ENCODE measurements at regions not wholly inside any gene's neighbourhood (a gene's known extent, or its start where the extent isn't known, plus 50 kb on each side); places are given as distances from the start of the nearest gene placed in this dataset.
"Not testable (repeated sequence)": the region's sequence is repeated elsewhere in the genome, so short reads cannot be mapped to it uniquely, and the experiment has no call there.

DNA sequence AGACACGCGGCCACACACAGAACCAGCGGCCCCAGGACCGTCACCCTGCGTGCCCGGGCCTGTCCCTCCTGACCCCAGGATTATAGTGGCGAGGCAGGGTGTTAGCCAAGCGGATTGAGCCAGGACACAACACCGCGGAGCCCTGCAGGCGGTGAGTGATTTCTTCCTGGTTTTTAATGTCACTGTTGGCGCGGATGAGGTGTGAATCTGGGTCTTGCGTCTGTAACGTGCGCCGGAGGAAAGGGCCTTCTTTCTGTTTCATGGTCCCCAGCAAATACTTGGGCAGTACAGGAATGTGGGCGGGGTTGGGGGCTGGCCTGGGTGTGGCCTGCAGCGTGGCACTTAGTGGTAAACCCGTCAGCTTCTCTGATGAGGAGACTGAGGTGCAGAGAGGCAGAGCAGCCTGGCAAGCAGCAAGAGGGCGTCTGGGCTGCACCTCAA, 154.9 kb downstream of the NPIPB11 start:
- WGBS, 2 donors: 56 to 58% methylated on average over 18 to 21 of the region's 21 CpGs
- intact Hi-C loops (cut with DNase I; ENCODE audit: low total_unique reads); H3K4me3 ChIP-seq (ENCODE audit: low read depth, poor library complexity, severe bottlenecking): not testable (repeated sequence)
- DNase-seq (ENCODE audit: low spot score in 2 of 2): peak in 1 of 2 donors; percentile 79

DNA sequence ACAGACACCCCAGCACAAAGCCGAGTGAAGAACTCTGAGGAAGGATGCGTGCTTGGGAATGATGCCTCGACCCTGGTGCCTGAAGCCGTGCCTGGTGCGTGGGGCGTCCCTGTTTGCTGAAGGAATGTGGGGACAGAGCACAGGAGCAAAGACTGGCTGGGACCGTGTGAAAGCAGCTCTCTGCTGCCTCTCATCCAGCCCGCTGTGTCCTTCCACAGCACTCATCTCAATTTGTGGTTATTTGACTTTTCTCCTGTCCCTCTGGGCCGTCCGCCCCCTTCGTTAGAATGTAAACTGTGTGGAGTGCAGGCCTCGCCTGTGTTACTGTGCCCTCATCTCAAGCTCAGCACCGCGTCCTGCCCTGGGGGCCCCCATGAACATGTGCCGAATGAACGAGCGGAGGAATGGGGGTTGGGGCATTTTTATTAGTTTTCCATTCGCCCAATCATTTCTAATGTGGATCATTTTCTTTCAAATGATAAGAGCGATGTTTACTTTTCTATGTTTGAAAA, 155.5 kb downstream of the NPIPB11 start:
- H3K4me3 ChIP-seq (ENCODE audit: low read depth, poor library complexity, severe bottlenecking): not testable (repeated sequence)
- WGBS, 2 donors: 77 to 87% methylated on average over 12 to 14 of the region's 19 CpGs

DNA sequence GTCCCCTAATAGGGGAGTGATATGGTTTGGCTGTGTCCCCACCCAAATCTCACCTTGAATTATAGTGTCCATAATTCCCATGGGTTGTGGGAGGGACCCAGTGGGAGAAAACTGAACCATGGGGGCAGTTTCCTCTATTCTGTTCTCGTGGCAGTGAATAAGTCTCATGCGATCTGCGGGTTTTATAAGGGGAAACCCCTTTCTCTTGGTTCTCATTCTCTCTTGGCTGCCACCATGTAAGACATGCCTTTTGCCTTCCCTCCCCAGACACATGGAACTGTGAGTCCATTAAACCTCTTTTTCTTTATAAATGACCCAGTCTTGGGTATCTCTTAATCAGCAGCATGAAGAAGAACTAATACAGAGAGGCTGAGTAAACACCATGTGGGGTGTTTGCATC, 156.0 kb downstream of the NPIPB11 start:
- DNase-seq (ENCODE audit: low spot score in 2 of 2); intact Hi-C loops (cut with DNase I; ENCODE audit: low total_unique reads); H3K4me3 ChIP-seq (ENCODE audit: low read depth, poor library complexity, severe bottlenecking): not testable (repeated sequence)
- 71 to 89% methylated on average over 3 of the region's 3 CpGs for WGBS, 2 donors

More for the DNA sequence above, 155.5 kb downstream of the NPIPB11 start:
- intact Hi-C loops (cut with DNase I; ENCODE audit: low total_unique reads): not testable (repeated sequence)
- DNase-seq (ENCODE audit: low spot score in 2 of 2): peak in 1 of 2 donors; percentile 31

DNA sequence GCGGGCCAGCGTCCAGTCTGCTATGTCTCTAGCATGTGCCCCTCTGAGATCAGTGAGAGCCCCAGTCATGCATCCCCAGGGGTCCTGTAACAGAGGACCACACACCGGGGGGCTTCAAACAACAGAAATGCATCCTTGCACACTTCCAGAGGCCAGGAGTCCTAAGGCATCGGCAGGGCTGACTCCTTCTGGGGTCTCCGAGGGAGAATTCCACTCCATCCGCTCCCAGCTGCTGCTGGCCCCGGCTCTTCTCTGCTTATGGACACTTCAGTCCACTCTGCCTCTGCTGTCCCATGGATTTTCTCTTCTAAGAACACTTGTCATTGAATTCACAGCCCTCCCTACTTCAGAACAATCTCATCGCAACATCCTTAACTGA, 157.6 kb downstream of the NPIPB11 start:
- DNase-seq (ENCODE audit: low spot score in 2 of 2): peak in 1 of 2 donors; percentile 67
- H3K4me3 ChIP-seq (ENCODE audit: low read depth, poor library complexity, severe bottlenecking); intact Hi-C loops (cut with DNase I; ENCODE audit: low total_unique reads): not testable (repeated sequence)
- 79 to 90% methylated on average over 7 to 8 of the region's 8 CpGs for WGBS, 2 donors

DNA sequence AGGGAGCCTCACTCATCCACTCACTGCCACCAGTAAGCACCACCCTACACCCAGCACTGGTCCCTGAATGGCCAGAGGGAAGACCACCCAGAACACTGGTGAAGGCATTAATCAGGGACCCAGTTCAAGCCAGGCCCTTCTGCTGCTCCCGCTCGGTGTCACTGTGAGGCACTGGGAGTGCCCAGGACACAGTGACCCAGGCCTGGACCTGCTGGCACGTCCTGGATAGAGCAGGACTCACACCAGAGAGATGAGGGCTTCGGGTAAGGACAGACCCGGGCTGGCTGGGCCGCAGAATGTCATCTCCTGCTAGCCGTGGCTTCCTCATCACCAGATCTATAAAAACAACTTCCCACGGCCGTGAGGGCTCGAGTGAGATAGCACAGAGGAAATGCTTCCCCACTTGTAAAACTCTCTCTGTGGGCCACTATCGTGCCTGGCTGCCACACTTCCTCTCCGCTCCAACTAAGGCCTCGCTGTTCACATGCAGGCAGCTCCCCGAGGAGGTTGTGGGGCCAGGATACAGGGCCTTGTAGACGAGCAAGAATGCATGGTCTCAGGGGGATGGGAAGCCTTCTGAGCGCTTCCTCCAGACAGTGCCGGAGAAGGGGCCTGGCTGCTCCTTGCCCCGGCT, 158.1 kb downstream of the NPIPB11 start:
- DNase-seq (ENCODE audit: low spot score in 2 of 2): peak in 1 of 2 donors; percentile 80
- 74% methylated on average over 18 of the region's 18 CpGs for WGBS, 2 donors

DNA sequence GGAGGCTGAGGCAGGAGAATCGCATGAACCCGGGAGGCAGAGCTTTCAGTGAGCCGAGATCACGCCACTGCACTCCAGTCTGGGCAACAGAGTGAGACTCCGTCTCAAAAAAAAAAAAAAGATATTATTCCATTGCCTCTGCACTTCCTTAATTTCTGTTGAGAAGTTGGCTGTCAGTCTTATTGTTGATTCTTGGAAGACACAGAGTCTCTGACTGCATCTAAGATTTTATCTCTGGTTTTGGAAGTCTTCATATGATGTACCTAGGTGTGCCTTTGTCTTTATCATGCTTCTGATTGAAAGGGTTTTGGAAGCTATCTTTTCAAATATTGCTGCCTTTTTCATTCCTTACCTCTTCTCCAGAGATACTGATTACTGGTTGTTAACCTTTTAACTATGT, 160.4 kb downstream of the NPIPB11 start:
- 75 to 77% methylated on average over 5 of the region's 5 CpGs for WGBS, 2 donors
- H3K4me3 ChIP-seq (ENCODE audit: low read depth, poor library complexity, severe bottlenecking); intact Hi-C loops (cut with DNase I; ENCODE audit: low total_unique reads); DNase-seq (ENCODE audit: low spot score in 2 of 2): not testable (repeated sequence)

More for the DNA sequence above, 158.1 kb downstream of the NPIPB11 start:
- H3K4me3 ChIP-seq (ENCODE audit: low read depth, poor library complexity, severe bottlenecking); intact Hi-C loops (cut with DNase I; ENCODE audit: low total_unique reads): not testable (repeated sequence)

DNA sequence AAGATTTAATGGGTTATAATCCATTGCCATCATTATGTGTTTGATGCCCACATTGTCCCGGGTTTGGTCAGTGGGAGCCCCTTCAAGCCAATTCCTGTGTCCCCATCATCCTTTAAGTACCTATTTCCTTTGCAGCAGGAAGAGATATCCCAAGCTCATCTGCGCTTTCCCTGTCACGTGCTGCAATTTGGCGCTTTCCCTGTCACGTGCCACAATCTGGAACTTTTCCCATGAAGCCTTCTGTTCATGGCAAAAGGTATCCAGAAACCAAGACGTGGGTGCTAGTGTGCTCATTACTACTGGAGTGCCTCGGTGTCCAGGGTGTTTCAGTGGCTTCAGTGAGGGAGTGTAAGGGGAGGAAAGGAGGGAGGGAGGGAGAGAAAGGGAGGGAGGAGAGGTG, 168.5 kb downstream of the NPIPB11 start:
- TF ChIP-seq POLR2A (IDR thresholded peaks at IDR 0.05): no peak
- TF ChIP-seq, protein P1, sequence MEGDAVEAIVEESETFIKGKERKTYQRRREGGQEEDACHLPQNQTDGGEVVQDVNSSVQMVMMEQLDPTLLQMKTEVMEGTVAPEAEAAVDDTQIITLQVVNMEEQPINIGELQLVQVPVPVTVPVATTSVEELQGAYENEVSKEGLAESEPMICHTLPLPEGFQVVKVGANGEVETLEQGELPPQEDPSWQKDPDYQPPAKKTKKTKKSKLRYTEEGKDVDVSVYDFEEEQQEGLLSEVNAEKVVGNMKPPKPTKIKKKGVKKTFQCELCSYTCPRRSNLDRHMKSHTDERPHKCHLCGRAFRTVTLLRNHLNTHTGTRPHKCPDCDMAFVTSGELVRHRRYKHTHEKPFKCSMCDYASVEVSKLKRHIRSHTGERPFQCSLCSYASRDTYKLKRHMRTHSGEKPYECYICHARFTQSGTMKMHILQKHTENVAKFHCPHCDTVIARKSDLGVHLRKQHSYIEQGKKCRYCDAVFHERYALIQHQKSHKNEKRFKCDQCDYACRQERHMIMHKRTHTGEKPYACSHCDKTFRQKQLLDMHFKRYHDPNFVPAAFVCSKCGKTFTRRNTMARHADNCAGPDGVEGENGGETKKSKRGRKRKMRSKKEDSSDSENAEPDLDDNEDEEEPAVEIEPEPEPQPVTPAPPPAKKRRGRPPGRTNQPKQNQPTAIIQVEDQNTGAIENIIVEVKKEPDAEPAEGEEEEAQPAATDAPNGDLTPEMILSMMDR (IDR thresholded peaks at IDR 0.05): no peak
- 69 to 74% methylated on average over 7 of the region's 7 CpGs for WGBS, 2 donors
- DNase-seq (ENCODE audit: low spot score in 2 of 2): peak in 1 of 2 donors; percentile 31
- H3K4me3 ChIP-seq (ENCODE audit: low read depth, poor library complexity, severe bottlenecking): no peak overlapping the region
- intact Hi-C loops (cut with DNase I; ENCODE audit: low total_unique reads): no loop called here

DNA sequence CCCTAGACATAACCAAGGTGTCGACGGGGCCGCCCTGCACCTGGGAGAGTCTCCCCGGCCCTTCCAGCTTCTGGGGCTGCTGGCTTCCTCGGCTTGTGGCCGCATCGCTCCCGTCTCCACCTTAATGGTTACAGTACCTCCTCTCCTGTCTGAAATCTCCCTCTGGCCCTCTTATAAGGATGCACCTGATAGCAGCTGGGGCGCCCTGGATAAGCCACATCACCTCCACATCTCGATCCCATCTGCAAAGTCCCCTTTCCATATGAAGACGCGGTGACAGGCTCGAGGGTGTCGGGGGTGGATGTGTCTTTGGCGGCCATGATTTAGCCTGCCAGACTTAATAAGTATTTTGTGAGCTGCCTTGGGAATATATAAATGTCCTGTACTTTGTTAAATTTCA, 169.0 kb downstream of the NPIPB11 start:
- DNase-seq (ENCODE audit: low spot score in 2 of 2): peak in 1 of 2 donors; percentile 75
- WGBS, 2 donors: 95% methylated on average over 15 of the region's 15 CpGs

DNA sequence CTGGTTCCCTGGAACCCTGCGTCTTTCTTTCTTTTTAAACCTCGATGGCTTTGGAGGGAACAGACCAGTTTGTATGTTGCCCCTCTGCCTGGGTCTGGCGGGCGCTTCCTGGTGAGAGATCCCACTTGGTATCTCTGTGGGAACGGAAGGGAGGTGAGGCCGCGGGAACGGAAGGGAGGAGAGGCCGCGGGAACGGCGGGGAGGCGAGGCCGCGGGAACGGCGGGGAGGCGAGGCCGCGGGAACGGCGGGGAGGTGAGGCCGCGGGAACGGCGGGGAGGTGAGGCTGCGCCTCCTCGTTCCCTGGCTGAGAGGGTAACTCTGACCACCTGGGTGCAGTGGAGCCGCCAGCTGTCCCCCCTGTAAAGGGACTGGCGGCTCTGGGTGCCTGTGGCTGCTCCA, 169.5 kb downstream of the NPIPB11 start:
- DNase-seq (ENCODE audit: low spot score in 2 of 2): peak in 1 of 2 donors; percentile 25
- WGBS, 2 donors: 92 to 96% methylated on average over 30 of the region's 30 CpGs
- H3K4me3 ChIP-seq (ENCODE audit: low read depth, poor library complexity, severe bottlenecking); intact Hi-C loops (cut with DNase I; ENCODE audit: low total_unique reads): not testable (repeated sequence)

More for the DNA sequence above, 169.0 kb downstream of the NPIPB11 start:
- H3K4me3 ChIP-seq (ENCODE audit: low read depth, poor library complexity, severe bottlenecking); intact Hi-C loops (cut with DNase I; ENCODE audit: low total_unique reads): not testable (repeated sequence)

DNA sequence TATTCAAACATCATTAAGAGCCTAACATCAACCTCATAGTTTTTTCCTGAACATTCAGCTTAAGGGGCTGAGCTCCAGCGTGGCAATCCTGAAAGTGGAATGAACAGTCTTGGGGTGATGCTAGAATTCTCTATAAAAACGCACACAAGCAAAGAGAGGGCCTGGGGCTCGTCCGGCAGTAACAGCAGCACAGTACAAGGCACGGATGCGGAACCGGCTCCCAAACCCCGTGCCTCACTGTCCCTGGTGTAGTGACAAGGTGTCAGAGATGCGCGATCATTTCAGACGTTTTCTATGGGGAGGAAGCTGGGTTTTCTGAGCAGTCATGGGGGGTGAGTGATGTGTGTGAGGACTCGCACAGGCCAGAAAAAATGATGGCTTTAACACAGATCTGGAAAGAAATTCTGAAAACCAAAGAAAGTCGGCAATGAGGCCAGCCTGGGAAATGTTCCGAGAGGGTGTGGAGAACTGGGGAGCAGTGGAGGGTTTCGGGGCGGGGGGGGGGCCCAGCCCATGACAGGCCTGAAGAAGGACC, 170.6 kb downstream of the NPIPB11 start:
- 90 to 94% methylated on average over 16 of the region's 16 CpGs for WGBS, 2 donors
- intact Hi-C loops (cut with DNase I; ENCODE audit: low total_unique reads); H3K4me3 ChIP-seq (ENCODE audit: low read depth, poor library complexity, severe bottlenecking): not testable (repeated sequence)
- peak in 1 of 2 donors; percentile 68 for DNase-seq (ENCODE audit: low spot score in 2 of 2)

DNA sequence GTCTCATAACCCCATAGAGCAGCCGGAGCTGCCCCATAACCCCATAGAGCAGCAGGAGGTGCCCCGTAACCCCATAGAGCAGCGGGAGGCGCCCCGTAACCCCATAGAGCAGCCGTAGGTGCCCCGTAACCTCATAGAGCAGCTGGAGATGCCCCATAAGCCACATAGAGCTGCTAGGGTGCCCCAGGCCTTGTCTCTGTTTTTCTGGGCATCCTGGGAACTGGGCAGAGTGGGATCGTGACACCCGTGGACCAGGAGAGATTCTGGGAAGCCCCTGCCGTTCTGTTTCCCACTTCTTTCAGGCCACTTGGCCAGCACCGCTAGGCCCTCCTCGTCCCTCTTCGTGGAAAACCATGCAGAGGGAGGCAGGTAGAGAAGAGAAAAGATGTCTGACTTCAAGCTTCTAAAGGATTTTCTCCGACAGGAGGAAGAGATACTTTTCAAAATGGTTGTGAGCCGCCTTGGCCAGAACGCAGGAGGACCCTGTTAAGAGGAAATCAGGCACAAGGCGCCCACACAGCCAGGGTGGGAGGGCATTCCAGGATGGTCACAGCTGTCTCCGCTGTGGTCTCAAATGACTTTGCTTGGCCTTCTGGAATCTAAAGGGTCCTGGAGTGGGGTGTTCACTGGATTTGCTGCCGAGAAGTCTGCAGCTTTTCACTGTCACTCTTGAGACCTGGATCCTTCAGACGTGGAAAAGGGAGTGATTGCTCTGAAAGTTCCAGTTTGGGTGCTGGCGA, 171.8 kb downstream of the NPIPB11 start:
- 90 to 91% methylated on average over 18 to 21 of the region's 21 CpGs for WGBS, 2 donors
- intact Hi-C loops (cut with DNase I; ENCODE audit: low total_unique reads); H3K4me3 ChIP-seq (ENCODE audit: low read depth, poor library complexity, severe bottlenecking): not testable (repeated sequence)
- DNase-seq (ENCODE audit: low spot score in 2 of 2): peak in 1 of 2 donors; percentile 63

DNA sequence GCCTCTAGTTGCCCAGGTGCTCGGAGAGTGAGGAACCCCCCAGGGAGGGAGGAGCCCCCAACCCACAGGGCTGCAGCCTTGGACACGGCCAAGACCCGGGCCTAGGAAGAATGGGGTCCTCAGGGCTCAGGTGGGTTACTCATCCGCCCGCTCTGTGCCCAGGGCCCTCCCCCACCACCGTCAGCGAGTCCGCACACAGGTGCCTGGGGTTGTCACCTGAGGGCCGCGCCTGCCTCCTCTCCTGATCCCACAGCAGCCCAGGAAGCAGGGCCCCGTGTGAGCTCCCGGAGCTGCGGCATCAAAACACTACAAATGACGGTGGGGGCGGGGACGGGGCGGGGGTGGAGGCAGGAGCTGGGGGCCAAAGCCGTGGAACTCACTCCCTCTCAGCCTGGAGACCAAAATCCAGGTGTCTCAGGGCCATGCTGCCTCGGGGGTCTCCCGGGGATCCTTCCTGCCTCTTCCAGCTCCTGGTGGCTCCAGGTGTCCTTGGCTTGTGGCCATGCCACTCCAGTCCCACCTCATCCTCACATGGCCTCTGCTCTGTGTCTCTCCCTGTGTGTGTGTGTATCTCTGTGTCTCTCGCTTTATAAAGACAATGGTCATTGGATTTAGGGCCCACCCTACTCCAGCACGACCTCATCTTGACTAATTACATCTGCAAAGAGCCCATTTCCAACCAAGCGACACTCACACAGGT, 172.7 kb downstream of the NPIPB11 start:
- intact Hi-C loops (cut with DNase I; ENCODE audit: low total_unique reads); H3K4me3 ChIP-seq (ENCODE audit: low read depth, poor library complexity, severe bottlenecking): not testable (repeated sequence)
- 91 to 93% methylated on average over 10 to 18 of the region's 23 CpGs for WGBS, 2 donors
- peak in 1 of 2 donors; percentile 72 for DNase-seq (ENCODE audit: low spot score in 2 of 2)
